GM21529 (cell line): ENCODE measurements at regions not wholly inside any gene's neighbourhood (a gene's known extent, or its start where the extent isn't known, plus 50 kb on each side); places are given as distances from the start of the nearest gene placed in this dataset.
"Not testable (repeated sequence)": the region's sequence is repeated elsewhere in the genome, so short reads cannot be mapped to it uniquely, and the experiment has no call there.

Experiments used
- ATAC-seq: cut with Tn5 transposase; IDR thresholded peaks from one replicate; pipeline ENCODE4 v1.9.1; 2021; ENCODE audit not compliant: unreplicated experiment

- ATAC-seq: not testable (repeated sequence)
These were observed 251.3 kb downstream of the TP53TG3F start for GRCh38 chr16:33710696-33711087.

- not testable (repeated sequence) for ATAC-seq
These were observed 252.2 kb downstream of the TP53TG3F start for GRCh38 chr16:33711616-33712015.

- not testable (repeated sequence) for ATAC-seq
These were observed 252.9 kb downstream of the TP53TG3F start for GRCh38 chr16:33712308-33712707.

- ATAC-seq: not testable (repeated sequence)
These were observed 253.7 kb downstream of the TP53TG3F start for GRCh38 chr16:33712851-33713709.

- ATAC-seq: not testable (repeated sequence)
These were observed 254.5 kb downstream of the TP53TG3F start for GRCh38 chr16:33713710-33714538.

GRCh38 chr16:33731167-33731566 is 271.8 kb downstream of the TP53TG3F start:
- not testable (repeated sequence) for ATAC-seq

GRCh38 chr16:33734650-33735049 is 275.2 kb downstream of the TP53TG3F start:
- not testable (repeated sequence) for ATAC-seq

GRCh38 chr16:33766869-33767765 is 307.7 kb downstream of the TP53TG3F start:
- ATAC-seq: not testable (repeated sequence)

GRCh38 chr16:33768710-33769109 is 309.3 kb downstream of the TP53TG3F start:
- not testable (repeated sequence) for ATAC-seq

GRCh38 chr16:33769180-33769846 is 309.9 kb downstream of the TP53TG3F start:
- ATAC-seq: not testable (repeated sequence)

- not testable (repeated sequence) for ATAC-seq
These were observed 311.1 kb downstream of the TP53TG3F start for GRCh38 chr16:33770478-33770877.

GRCh38 chr16:33771211-33771610 is 311.8 kb downstream of the TP53TG3F start:
- ATAC-seq: not testable (repeated sequence)

GRCh38 chr16:33773966-33774365 is 314.6 kb downstream of the TP53TG3F start:
- ATAC-seq: not testable (repeated sequence)

GRCh38 chr16:33774724-33775123 is 315.3 kb downstream of the TP53TG3F start:
- not testable (repeated sequence) for ATAC-seq

- ATAC-seq: not testable (repeated sequence)
These were observed 357.0 kb downstream of the TP53TG3F start for GRCh38 chr16:33816328-33816944.

- ATAC-seq: not testable (repeated sequence)
These were observed 365.3 kb downstream of the TP53TG3F start for GRCh38 chr16:33824736-33825135.

GRCh38 chr16:33827522-33827921 is 368.1 kb downstream of the TP53TG3F start:
- not testable (repeated sequence) for ATAC-seq

GRCh38 chr16:33839157-33839556 is 379.7 kb downstream of the TP53TG3F start:
- ATAC-seq: not testable (repeated sequence)

- ATAC-seq: not testable (repeated sequence)
These were observed 385.1 kb downstream of the TP53TG3F start for GRCh38 chr16:33844533-33844932.
